RKO (cell line): ENCODE measurements at regions not wholly inside any gene's neighbourhood (a gene's known extent, or its start where the extent isn't known, plus 50 kb on each side); places are given as distances from the start of the nearest gene placed in this dataset.
"Not testable (repeated sequence)": the region's sequence is repeated elsewhere in the genome, so short reads cannot be mapped to it uniquely, and the experiment has no call there.

Experiments
- DNase-seq: peaks from one replicate; pipeline ENCODE4 v3.0.0-alpha.2; 2016; ENCODE audit warnings: low spot score

DNA sequence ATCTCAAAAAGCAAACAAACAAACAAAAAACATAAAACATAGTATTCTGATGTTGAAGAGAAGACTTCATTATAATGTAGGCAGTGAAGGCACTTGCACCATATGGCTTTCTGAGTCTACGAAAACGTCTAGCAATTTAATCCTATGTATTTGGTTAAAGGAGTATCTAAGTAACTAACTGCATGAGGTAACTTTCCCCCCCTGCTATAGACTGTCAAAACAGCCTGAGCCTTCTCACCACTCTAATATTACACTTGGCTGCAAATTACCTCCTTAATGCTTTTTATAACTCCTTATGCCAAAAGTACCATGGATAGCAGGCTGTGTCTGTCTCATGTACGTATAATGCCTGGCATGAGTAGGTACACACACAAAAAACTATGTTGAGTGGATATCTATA lies 607.6 kb upstream of the FLRT2 start:
- no peak for DNase-seq

DNA sequence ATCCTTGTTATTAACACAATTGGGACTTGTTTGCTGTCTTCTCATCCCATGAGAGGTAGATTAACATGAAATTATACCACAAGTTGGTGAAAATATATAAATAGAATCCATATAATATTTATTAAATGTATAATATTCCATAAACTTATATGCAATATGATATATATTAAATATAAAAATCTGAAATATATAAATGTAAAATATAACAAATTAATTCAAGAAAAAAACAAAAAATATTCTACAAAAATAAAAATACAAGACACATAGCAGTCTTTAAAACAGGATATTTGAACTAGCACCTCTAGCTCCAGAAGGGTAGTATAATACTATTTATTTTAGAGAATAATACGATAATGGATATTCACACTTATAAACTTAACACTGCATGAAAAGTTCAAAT lies 603.3 kb upstream of the FLRT2 start:
- DNase-seq, result no peak

DNA sequence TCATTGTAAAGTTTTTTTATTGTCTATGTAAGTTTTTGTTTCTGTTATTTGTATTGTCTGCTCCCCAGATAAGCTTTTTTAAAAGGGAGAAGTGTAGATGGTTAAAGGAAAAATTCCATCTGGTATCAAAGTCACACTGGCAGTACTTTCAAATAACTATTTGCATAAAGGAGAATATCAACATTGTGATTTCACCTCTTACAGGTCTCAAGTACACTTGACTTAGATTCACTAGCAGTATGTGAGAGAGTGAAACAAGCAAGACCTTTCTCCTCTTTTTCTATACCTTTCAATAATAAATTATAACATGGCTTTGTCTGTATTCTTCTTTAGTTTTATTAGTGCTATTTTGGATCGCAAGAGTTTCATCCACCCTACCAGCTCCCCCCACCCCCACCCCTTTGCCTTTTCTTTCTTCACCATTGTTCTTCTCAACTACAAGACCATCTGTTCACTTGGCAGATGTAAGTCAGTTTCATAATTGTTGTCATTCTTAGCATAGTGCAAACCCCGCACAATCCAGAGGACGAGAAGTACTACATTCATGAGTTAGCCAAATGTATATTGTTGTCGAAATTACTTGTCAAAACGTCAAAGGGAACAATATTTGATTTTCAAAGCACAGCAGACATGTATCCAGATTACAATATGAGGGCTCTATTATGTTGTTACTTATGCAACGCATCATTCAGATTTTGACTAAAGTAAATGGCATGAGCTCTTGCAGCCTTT lies 602.7 kb upstream of the FLRT2 start:
- no peak for DNase-seq

DNA sequence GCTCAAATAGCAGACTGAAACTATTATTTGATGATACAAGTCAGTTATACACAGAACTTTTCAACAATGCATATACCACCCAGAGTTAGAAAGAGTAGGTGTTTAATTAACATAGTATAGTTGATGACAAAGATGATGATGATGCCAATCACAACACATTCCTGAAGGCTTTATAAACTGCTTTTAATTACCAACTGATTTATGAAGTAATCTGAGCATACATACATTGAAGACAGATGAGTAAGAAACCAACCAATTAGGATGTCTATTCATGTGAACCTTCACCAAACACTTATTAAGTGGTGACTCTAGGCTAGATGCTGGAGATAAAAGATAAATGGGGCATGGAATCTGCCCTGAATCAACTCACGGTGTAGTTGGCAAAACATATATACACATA lies 600.9 kb upstream of the FLRT2 start:
- no peak for DNase-seq

DNA sequence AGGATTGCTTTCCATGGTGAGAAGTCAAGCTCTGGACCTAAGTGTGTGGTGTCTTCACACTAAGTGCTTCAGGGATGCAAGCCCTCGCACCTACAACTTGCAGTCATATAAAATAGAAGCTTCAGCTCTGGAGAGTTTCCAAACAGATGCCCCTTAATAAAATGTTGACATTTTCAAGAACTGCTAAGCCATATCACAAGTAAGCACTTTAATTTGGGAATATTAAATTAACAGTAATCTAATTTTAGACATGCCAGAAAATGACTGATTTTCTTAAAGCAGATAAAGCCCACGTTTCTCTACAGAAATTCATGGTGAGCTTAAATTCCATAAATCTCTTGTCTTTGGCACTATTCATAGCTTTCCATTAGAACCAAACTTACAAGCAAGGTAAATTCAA lies 600.1 kb upstream of the FLRT2 start:
- DNase-seq, result no peak

DNA sequence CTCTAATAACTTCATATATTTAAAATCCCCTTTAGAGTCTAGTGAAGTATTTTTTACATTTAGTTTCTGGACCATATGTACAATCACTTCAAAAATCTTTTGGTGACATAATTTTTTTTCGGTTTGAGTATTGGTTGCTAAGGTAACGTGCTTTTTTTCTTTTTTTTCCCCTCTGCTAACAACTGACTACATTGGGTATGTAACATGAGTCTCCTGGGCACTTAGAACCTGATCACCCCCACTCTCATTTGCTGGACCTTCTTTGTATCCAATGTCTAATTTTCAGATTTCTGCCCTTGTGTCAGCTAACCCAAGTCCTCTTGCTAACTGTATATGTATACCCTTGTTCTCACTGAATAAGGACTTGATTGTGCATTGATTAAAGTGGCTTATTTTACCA lies 592.9 kb upstream of the FLRT2 start:
- no peak for DNase-seq

DNA sequence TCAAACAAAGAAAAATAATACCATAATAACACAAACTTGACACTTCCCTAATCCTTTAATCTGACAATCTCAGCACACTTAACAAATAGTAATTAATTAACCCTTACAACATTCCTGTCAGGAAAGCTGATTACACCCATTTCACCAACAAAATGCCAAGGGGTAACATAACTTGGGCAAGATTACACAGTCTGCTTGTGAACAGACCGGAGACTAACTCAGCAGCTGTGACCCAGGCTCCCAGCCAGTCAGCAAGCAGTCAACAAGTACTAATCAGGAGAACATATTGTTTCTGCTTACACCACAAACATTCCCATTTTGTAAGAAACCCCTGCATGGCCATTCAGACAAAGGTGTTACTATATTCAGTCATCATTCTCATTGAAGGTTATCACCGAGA lies 592.5 kb upstream of the FLRT2 start:
- no peak for DNase-seq

DNA sequence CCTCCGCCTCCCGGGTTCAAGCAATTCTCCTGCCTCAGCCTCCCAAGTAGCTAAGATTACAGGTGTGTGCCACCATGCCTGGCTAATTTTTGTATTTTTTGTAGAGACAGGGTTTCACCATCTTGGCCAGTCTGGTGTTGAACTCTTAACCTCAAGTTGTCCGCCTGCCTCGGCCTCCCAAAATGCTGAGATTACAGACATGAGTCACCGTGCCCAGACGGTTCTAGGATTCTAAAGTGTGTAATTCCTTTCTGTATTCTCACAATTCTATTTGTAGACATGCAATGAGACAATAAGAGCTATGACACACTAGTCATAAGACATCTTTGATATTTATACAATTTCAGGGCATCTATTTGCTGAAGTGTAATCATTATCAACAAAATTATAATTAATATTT lies 585.0 kb upstream of the FLRT2 start:
- DNase-seq, result not testable (repeated sequence)

DNA sequence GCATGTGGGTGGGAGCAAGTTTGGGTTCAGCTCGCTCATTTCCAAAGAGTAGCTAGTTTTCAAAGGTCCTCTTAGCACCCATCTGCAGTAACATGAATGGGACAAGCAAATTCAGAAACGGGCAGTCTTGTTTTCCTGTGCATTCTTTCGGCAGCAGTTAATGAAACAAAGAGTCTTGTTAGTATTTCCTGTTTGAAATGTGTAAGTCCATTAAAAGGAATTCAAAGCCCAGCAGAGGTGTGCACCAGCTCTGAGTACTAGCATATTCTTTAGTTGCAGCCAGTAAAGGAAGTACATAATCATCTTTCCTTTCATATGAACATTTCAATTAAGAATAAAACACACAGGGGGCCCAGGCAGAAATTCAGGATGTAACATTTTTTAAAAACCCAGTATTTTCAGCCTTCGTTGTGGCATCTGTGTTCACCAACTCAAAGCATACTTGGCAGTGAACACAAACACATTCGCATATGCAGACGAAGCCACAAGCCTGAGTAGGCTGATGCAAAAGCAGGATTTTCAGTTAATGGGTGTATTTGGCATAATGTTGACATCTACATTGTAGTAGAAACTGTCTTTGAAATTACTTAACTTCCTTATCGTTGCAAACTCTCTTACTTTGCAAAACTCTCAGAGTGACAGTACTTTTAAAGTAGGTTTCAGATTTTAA lies 570.0 kb upstream of the FLRT2 start:
- no peak for DNase-seq

DNA sequence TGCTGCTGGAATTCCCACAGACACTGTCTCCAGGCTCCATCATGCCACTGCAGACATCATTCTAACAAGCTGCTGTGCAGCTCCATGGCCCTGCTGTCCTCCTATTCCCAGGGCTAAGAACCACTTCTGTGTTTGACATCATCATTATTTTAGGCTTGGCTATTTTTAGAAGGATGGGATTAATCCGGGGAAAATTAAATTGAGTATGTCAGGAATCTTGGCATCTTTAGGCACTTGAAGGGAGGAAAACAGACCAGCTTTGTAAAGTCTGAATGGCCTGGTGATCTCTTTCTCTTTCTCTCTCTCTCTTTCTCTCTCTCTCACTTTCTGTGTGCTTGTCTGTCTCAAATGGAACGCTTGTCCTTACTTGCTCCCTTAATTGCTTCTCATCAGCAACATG lies 568.3 kb upstream of the FLRT2 start:
- DNase-seq, result no peak

DNA sequence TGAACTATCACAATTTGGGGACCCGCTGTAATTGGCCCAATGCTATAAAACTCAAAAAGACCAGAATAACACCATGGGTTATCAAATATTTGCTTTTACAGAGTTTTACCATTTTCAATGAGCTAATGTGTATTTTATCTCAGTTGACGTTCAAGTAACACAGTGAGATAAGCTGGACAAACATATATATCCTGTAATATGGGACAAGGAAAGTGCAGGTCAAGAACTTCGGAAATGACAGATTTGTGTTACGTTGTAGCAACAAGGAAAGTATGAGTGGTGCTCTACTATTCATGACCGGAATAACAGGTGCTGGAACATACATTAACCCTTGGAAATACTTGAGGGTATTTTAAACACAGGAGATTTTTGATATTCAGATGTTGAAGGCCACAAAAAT lies 566.4 kb upstream of the FLRT2 start:
- no peak for DNase-seq

DNA sequence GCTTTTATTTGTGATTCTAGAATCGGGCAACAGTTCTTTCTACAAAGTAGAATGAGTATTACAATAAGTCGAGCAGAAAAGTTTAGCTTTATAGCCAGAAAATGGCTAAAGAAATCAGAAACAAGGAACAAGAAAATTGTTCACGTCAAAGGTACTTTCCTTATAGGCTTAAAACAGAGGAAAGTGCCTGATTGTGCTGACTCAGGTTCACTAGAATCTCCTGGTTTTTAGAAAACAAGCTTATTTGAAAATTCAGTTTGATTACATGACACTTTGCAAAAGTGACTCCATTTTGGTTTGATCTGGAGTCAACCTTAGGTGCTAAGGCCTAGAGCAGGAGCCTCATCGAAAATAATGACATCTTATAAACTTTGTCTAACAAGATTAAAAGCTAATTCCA lies 564.7 kb upstream of the FLRT2 start:
- no peak for DNase-seq

DNA sequence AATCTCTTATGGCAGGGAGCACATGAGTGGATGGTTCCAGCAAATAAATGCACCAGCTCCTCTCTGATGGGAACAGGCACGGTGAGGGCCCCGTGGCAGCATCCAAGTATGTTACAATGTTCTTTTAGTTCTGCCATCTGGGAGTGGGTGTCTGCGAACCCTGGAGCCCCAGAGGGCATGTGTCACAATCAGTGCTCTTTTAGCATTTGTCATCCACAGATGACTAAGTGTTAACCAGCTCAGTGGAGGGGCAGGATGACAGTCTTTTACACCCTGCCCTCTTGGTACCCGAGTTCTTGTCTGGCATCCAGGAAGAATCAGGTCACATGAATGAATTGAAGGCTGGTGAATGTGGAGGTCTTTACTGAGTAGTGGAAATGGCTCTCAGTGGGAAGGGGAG lies 560.4 kb upstream of the FLRT2 start:
- peak; percentile 3 for DNase-seq

DNA sequence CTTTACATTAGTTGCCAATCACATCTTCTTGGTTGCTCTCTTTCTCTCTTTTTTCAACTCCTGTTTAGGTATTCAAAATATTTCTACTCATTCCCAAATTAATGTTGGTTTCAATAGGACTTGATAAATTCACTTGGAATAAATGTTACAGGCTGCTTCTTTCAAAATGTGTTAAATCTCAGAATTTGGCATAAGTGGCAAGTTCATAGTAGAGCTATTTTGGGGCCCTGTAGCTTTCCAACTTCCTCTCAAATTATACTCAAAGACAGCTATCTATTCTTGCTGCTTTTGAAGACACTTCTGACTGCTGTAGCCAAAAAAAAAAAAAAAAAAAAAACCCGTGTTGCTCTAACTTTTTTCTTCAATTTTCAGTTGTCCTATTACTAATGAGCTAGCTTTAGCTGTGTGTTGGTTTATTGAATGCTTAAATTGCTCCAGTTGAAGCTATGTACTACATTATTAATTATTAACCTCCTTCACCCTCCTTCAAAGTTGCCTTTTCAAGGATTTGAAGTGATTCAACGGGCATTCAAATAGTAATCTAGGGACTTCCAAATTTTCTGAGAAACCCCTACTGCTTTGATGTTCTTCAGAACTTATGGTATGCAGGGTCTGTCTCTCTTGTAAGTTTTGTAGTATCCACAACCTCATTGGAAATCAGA lies 554.6 kb upstream of the FLRT2 start:
- DNase-seq, result no peak

DNA sequence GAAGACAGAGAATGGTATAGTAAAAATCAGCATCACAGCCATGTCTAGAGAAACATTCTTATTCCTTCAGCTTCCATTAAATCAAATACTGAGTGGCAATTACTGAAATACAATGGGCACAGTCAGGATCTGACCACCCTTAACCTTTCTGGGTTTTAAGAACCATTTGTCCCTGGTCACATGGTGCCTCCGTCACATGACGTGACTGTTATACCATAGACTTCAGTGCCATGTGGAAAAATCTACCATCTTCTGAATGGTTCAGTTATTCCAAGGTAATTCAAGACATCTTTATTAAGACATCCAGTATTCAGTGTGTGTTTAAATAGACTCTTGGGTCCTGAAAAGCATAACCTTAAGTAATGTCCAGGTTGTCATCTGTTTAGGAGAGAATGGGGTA lies 553.1 kb upstream of the FLRT2 start:
- DNase-seq, result no peak

DNA sequence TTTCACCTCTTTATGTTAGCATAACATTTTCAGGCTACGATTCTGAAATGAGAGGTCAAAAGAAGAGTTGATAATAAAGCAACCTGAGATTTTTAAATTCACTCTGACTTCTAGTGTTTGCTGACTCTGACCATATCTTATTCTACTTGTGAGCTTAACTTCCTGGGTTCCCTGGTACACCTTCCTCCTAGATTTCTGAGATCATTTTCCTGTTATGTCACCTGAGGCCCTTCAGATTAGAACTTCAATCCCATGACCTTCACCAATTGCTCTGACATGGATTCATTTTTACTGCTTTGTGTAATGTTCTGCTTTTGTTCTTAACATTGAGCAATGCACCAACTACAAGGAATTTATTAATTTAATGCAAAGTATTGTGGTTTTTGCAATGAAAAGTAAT lies 542.9 kb upstream of the FLRT2 start:
- no peak for DNase-seq

DNA sequence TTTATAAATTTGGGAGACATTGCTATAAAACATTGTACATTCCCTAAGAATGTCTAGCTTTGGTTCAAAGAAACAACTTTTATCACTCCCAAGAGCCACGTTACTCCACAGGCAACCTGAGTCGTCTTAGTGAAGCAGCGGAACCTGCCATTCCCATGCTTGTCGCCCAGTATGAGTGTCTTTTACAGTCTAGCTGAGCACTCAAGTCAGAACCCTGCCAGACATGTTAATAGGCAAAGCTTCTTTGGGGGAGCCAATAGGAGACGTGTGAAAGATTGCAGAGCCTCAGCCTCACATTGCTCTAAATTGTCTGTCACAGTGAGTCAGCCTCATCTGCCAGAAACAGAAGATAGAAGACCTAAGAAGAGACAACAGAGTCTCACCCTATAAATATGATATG lies 541.6 kb upstream of the FLRT2 start:
- DNase-seq, result no peak

DNA sequence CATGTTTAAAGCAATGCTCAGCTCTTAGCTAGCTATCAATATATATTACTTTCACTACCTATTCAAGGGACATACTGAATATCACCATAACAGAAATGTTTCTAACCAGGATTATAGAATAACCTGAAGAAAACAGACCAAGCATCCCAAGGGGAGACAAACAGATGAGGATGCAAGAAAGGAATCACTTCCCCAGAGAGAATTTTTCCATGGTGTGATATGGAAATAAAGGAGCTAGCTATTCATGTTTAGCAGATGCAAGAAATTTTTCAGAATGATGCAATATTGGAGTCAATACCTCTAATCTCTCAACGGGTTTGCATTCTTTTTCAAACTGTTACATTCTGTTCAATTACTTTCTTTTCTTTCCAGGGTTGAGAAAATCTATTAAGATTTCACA lies 538.9 kb upstream of the FLRT2 start:
- no peak for DNase-seq

DNA sequence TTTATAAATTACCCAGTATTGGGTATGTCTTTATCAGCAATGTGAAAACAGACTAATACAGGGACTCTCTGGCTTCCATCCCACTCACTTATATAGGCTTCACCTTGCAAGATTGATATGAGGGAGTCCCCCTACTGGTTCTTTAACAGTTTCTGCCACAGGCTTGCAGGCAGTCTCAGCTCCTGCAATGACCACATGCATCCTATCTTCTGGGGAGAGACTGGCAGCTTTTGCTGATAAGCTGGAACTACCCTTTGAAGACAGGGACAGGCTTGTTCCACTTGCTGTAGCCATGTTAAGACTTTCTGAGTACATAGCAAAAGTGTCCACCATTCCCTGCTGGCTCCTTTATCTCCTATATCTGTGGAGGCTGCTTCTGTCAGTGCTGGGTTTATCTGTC lies 531.7 kb upstream of the FLRT2 start:
- DNase-seq, result no peak

DNA sequence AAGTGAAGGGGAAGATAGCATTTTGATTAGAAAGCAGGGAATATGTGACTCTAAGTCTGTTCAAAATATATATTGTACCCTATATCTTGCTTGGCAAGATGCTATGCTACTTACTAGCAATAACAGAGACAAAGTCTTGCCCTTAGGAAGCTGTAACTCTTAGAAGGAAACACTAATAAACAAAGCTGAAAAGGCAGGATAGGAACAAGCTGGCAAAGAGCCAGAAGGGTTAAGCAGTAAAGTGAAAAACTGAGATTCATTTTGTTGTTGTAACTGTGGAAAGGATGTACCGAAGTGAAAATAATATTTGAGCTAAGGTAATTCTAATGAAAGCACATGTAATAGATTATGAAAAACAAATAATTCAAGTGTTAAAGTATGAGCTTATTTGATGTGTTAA lies 527.1 kb upstream of the FLRT2 start:
- DNase-seq, result no peak

DNA sequence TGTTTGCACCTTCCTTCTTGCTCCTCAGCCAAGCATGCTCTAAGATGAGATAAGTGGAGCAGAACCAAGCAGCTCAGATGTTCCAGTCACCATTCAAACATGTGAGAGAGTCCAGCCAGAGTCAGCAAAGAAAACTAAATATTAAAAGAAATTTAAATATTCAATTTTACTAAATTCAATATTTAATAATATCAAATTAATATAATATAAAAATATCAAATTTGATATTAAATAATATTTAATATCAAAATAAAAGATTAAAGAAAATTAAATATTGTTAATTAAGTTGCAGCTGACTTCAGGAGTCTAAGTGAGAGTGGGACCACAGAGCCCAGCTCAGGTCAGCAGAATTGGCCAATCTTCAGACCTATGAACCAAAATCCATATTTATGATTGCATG lies 526.1 kb upstream of the FLRT2 start:
- no peak for DNase-seq

DNA sequence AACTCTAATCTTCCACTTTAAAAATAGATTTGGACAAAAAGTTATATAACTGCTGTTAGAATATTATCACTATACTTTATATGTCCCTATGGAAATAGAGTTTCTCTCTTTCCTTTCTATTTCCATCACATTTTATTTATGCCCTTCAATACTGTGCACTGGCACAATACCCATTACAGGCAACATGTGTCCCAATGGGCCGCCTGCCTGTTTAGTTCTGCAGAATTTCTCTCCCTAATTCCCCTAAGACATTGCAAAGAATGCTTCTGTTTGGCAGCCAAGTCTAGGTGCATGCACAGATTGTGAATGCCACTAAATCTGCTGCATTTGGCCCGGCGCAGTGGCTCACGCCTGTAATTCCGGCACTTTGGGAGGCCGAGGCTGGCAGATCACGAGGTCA lies 520.4 kb upstream of the FLRT2 start:
- no peak for DNase-seq

DNA sequence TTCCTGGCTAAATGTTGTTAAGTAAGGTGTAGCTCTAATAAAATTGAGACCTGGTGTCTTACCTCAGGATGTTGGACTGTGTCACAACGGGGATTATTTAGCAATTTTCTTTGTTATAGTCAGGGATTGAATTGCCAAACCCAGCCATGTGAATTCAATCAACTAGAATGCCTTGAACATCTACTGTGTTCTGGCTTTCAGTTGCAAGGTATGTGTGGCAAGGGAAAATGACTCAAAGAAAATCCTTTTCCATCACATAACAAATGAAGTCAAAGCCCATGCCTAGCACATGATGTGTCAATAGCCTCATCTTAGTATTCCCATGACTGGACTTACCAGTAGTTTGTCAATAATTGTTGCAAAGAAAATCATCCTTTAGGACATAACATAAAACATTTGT lies 519.8 kb upstream of the FLRT2 start:
- DNase-seq, result no peak

DNA sequence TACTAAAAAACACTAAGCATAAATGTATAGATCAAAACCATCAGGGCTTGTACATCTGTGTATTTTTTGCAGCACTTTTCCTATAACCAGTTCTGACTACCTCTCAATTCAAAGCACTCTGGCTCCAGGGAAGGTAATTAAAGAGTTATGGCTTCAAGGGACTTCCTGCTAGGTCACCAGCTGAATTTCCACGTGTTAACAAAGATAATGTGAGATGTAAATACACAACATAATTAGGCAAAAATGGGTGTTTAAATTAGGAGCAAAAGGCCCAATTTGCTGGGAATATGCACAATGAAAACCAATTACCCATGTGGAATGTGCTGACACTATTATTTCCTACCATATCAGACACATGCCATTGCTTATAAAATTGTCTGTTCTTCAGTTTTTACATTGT lies 513.4 kb upstream of the FLRT2 start:
- DNase-seq, result no peak
